Posterior vena cava (tissue), 2 donors: ENCODE measurements at regions not wholly inside any gene's neighbourhood (a gene's known extent, or its start where the extent isn't known, plus 50 kb on each side); places are given as distances from the start of the nearest gene placed in this dataset.

Source experiments
- DNase-seq: peaks from one replicate; pipeline ENCODE4 v3.0.0-alpha.2; 2020; ENCODE audit warnings: low spot score
- intact Hi-C, 2 donors: fragments of 100-400 bp; cut with DNase I; formaldehyde crosslinking; loops; one replicate each; pipeline versions ENCODE4 v1.14.1 to v1.14.2; 2022 to 2023
- donor health status: DM: yes; HTN: yes; CAD: no.
- donor health status: DM: yes; HTN: yes; CAD: no.

DNA sequence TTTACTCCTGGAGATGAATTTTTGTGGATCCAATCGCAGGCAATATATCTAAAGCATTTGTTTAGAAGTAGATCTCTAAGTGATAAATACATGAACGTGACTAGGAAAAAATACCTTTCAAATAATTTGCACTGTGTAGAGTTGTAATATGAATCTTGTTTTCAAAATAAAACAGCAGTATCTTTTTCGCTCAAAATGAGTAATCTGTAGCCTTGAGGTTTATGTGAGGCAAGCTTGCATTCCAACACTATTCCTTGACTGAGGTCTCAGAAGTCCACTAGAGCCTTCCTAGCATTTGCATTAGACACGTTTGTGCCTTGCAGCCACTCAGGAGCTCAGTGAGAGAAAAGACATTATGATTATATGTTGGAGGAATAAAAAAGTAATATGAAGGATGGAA is 138.3 kb upstream of the ROBO1 start:
- no peak for DNase-seq
- intact Hi-C loops: no loop called here

DNA sequence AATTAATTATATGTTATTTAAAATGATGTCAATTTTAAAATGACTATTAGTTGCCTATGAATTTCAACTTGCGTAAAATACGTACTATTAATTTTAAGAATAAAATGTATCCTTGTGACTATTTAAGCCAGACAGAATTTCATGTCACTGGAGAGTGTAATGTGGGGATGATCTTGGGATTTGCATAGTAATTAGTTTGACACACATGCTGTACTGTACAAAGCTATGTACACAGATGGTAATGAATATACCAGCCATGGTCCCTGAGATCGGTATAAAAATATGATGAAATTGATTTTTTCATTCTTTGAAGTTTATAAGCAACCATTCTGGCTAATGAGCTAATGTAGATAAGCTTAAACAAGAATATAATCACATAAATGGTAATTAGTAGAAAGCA is 134.4 kb upstream of the ROBO1 start:
- DNase-seq: no peak
- intact Hi-C loops: no loop called here

DNA sequence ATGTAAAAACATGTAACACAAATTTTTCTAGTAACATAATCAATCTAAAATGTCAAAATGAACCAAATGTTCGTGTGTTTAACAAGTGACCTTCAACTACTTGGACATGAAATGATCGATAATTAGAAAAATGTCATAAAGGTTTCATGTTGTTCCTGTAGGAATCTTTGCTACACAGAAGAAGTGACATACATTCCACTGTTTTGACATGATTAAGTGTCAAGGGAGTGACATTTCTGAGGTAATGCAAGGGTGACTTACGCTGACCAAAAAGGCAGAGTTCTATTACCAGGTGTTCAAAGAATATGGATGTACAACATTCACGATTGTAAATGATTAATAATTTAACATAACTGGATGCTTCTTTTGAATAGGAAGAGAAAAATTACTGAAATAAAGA is 131.1 kb upstream of the ROBO1 start:
- intact Hi-C loops: no loop called here
- DNase-seq: no peak

DNA sequence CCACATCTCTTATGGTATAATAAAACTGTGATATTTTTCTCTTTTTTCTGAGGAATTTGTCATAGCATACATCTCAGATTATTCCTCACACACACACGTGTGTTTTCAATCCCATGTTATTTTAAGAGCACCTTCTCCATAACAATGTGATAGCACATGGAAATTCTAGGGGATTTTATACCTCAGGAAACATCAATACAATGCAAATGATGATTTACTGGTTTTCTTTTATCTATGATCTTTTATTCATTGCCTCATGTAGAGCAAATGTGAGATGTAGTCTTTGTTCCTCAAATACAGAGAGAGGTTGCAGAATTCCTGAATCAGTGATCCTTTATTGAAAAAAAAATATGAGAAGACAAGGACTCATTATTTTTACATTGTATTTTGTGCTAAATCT is 128.3 kb upstream of the ROBO1 start:
- intact Hi-C loops: no loop called here
- DNase-seq: no peak

DNA sequence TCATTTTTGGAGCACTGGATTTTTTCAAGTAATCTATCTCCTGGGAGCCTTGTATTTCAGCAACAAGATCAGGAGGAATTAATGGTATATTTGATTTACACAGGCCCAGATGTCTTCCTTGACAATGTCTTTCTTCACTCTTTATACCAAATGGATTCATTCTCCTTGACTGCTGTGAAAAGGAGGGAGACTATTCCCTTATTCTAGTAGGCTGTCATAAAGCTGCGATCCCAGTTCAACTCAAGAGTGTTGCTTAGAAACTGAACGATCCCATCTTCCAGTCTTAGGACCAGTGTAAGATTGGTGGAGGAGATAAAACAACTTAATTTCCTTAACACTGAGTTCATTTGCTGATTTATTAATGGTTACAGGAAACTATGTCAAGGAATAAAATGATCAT is 119.4 kb upstream of the ROBO1 start:
- intact Hi-C loops: no loop called here
- DNase-seq: no peak

DNA sequence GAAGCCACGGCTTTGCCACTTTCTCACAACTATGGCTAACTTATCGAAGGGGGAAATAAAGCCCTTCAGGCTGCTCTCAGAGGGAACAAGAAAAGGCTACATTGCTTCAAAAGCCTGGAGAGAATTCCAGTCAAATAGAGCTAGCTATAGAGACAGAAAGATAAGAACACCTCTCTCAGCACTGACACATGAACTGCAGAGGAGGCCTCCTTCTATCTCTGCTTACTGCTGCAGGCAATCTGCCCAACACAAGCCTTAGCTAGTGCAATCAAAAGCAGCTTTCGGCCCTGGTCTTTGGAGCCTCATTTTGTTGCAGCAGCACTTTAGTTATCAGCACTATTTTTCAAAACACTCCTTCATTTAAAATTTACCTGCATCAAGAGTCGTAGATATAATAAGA is 118.4 kb upstream of the ROBO1 start:
- intact Hi-C loops: no loop called here
- DNase-seq: no peak

DNA sequence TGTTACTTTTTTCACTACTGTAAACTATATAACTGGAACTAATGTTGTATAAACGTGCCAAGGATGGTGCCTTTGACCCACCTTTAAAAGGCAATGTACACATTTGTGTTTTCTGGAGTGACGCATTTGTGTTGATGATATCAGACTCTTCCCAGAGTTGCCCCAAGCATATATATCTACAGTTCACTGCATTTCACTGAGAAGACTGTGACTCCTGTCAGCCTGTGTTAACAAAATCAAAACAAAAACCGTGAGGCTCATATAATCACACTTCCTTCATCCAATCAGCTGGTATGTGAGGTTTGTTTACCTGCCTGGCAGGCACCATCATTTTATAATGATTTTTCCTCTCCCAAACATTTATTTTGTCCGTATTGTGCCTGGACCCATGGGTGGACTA is 117.6 kb upstream of the ROBO1 start:
- intact Hi-C loops: no loop called here
- DNase-seq: no peak

DNA sequence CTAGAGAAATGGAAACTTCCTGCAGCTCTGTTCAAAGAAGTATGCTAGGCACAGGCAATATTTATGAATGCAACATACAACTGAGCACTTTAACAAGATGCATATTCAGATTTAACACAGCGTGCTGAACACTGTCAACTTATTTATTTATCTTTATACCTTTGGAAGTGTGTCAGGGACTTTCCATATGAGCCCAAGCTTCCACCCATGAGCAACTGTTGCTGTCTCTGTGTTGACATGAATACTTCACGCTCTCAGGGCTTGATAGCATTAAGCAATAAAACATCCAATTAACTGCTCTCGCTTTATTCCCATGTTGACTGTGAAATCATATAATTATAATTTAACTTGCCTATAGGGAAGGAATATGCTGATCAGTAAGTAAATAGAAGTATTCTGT is 116.6 kb upstream of the ROBO1 start:
- DNase-seq: no peak
- intact Hi-C loops: no loop called here

DNA sequence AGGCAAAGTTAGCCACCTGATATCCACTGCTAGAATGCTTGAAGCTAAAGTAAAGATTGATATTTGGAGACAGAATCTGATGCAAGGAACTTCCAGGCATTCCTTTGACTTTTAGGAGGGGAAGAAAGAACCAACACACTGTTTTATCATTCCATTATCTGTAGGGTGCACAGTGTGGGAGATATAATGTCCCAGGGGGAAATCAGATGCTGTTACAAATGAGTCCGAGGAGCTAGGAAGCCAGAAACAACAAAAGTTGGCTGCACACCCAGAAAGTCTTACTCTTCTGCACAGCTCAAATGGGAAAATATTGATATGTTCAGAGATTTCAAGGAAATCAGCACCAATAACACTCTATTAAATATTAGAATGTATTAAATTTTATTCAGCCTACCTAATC is 113.6 kb upstream of the ROBO1 start:
- intact Hi-C loops: no loop called here
- DNase-seq: no peak

DNA sequence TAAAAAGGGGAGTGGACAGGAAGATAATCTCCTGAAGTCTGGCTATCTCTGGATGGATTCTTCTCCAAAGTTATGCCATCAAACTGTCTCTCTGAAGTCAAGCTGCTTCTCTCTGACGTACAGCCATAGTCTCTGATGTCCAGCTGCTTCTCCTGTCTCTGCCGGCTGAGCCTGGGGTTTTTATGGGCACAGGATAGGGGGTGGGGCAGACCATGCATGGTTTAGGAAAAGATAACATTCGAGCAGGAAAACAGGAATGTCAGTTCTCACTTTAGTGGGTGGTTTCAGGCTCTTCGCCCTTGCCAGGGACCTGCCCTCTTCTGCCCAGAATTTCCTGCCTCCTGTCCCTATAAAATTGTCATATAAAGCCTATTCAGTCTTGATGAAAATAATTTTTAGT is 110.9 kb upstream of the ROBO1 start:
- DNase-seq: peak; percentile 66
- intact Hi-C loops: loop anchor here in 1 of 2 donors (5.0 kb wide), 1 partner anchor 91 kb away; no protein-coding TSS in a partner anchor

DNA sequence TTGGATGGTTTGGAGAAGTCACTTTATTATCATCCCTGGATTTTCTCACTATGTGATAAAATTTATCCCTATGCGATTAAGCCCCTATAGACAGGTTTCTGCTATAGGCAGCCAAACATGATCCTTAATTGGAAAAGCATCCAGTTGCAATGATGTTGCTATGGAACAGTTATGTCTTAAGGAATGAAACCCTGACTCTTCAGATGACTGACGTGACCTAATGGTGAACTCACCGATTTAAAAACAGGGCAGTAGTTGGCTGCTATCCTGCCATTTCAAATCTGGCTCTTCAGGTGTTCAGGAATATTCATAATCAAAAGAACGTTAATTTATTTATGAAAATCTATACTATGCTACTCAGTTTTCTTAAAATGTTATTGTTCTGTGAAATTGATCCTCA is 106.8 kb upstream of the ROBO1 start:
- DNase-seq: no peak
- intact Hi-C loops: loop anchor here in 1 of 2 donors (5.0 kb wide), 1 partner anchor 87 kb away; no protein-coding TSS in a partner anchor

DNA sequence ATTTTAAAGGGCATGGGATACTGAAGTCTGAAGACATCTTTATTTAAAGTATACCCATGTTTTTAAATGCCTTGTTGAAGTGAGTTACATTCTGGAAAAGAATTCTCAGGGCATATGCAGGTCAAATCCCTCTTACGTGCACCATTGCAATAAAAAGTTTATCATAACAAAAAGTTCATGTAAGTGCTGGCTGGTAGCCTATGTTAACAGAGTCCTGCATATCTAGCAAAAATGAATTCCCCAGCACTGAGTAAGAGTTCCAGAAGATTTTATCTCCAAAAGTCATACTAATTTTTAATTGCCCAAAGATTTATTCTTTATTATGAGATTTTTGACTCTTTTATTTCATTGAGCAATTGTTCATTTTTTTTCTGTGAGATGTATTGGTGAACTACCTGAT is 104.7 kb upstream of the ROBO1 start:
- DNase-seq: no peak
- intact Hi-C loops: no loop called here

DNA sequence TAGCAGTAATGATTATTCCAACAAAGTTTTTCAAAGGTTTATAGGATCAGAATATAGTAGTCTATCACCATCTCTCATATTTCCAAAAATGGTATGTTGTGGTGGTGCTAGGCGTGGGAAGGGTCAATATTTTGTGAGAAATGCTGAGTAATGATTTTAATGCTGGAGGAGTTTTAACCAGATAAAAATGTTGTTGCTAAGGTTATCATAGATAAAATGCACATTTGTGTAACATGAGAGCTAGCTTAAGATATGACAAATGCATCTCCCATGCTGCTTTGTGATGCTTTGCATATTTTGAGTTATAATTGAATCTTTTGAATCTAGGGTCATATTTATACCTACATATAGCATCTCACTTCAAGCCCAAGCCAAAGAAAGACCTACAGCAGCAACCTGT is 103.9 kb upstream of the ROBO1 start:
- intact Hi-C loops: no loop called here
- DNase-seq: no peak

DNA sequence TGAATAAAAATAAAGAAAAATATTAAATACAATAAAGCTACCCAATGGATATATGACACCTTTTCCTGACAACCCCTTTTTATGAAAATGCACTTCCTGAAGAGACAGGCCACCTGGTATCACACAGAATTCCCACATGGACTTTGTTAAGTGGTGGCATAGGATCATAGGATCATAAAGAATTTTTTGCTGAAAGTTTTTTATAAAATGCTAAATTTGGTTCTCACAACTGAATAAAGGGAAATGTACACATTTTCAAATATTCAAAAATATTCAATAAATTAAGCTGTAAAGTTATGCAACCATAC is 102.5 kb upstream of the ROBO1 start:
- intact Hi-C loops: no loop called here

DNA sequence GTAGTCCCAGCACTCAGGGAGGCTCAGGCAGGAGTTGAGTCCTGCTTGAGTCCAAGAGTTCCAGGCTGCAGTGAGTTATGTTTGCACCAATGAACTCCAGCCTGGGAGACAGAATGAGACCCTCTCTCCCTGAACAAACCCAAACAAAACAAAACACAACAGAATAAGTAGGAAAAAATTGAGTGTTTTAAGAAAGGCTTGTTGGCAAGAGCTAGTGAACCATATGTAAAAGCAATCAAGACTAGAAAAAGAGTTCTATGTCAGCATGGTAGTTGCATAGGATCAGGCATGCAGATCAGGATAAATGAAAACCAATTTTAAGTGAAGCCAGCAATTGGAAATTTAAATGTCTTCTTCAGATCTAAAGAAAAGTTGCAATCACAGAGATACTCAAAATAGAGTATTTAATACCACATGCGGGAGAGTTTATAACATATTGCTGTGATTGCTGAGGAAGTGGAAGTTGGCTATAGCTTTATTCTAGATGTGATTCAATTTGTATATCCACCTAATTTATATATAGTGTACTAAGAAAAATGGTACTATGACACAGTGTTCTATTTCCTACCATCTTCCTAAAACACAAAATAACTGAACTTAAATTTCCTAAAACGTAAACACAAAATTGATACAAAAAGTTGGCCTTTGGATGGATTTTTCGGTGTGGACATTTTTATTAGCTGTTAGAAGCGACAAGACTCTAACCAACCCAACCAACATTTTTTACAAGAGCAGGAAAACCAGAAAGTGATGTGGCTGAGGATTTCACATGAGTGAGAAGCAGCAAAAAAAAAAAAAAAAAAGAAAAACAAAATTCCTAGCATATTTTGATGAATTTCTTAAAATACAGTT is 101.9 kb upstream of the ROBO1 start:
- DNase-seq: no peak

More for the DNA sequence above, 102.5 kb upstream of the ROBO1 start:
- no peak for DNase-seq

DNA sequence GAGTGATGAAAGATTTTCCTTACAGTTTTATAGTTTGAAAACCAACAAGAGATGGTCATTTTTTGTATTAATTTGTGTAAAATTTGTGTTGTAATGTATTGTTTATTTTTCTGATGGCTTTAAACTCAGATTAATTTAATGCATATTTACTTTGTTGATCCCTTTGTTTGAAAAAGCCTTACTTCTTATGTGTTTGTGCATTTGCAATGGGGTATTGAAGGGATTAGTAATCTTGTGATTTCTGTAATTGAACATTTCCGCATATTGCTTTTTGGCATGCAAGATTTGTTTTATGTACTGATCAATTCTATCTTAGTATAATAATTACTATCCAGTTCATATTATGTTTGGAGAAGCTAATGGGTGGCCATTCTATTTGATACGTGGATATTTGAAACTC is 98.4 kb upstream of the ROBO1 start:
- no peak for DNase-seq
- intact Hi-C loops: no loop called here

More for the DNA sequence above, 101.9 kb upstream of the ROBO1 start:
- intact Hi-C loops: no loop called here

DNA sequence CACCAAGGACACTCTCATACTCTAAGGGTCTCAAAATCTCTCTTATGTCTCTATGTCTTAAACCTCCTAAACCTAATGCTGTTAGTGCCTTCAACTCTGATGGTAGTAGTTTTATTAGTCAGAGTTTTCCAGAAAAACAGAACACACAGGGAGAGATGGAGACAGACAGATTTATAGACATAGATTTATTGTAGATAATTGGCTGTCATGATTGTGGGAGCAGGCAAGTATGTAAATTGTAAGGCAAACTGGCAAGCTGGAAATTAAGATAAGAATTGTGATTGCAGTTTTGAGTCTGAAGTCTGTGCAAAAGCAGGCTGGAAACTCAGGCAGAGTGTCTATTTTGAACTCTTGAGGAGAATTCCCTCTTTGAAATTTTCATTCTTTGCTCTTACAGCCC is 96.3 kb upstream of the ROBO1 start:
- intact Hi-C loops: no loop called here
- DNase-seq: no peak

DNA sequence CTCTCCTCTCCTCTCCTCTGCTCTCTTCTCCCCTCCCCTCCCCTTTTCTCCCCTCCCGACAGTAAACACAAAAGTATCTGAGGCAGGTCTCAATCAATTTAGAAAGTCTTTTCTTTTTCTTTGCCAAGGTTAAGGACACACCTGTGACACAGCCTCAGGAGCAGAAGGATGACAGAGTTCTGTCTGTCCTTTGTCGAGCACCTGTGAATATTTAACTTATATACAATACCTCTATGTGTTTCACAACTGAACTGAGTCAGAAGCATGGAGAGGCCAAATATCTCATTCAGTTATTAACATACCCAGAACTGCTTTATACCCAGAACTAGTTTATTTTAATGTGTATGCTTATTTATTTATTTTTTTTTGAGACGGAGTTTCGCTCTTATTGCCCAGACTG is 81.1 kb upstream of the ROBO1 start:
- no peak for DNase-seq
- intact Hi-C loops: no loop called here

DNA sequence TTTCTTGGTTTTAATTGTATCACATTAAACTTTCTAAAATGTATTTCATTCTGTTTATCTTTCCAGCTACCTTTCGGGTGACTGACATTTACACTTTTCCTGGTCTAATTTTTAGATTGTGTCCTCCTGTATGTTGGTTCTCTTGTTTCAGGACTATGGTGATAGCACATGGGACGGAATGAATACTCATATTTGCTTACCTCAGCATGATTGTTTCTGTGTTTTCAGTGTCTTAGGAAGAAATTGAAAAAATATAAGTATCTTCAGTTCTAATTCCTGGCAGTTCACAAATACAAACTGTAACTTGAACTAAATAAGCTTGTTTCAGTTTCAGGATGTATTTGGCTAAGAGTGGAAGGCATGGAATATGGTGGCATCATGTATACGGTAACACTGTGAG is 80.1 kb upstream of the ROBO1 start:
- no peak for DNase-seq

DNA sequence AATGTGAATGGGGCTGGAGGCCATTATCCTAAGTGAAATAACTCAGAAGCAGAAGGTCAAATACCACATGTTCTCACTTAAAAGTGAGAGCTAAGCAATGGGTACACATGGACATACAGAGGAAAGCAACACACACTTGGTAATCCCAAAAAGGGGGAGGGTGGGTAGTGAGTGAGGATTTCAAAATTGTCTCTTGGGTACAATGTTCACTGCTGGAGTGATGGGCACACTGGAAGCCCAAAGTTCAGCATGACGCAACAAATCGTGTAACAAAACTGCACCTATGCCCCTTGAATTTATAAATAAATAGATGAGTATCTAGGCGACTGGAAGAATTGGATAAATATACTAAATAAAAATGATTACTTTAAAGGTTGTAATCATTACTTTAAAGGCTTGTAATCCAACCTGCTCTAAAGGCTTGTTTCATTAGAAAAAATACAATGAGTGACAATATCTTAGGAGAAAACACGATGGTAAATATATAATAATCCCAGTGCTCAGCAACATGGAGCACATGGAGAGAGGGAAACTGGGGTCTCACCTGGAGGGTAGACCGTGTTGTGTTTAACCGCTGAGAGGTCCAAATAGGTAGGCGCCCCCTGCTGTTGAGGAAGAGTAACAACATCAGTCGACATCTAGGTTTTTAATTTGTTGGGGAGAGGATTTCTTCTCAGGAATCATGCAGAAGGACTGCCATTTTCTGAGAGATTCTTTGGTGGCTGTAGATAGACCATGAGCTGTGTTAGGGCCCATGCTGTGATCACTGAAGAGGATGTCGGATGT is 78.5 kb upstream of the ROBO1 start:
- DNase-seq: no peak
- intact Hi-C loops: no loop called here

More for the DNA sequence above, 80.1 kb upstream of the ROBO1 start:
- intact Hi-C loops: no loop called here

DNA sequence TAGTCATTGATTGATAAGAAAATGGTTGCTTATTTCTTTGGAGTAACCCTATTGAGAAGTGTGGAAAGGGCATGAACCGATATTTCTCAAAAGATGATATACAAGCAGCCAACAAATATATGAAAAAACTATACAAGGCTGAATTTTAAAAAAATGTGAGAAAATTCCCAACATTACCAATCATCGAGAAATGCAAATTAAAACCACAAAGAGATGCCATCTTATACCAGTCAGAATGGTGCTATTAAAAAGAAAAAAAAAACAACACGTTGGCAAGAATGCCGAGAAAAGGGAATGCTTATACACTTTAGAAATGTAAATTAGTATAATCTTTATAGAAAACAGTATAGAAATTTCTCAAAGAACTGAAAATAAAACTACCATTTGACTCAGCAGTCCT is 77.7 kb upstream of the ROBO1 start:
- no peak for DNase-seq
- intact Hi-C loops: no loop called here
